LoVo (cell line): ENCODE measurements at regions not wholly inside any gene's neighbourhood (a gene's known extent, or its start where the extent isn't known, plus 50 kb on each side); places are given as distances from the start of the nearest gene placed in this dataset.

Source experiments
- DNase-seq: peaks from one replicate; pipeline ENCODE4 v3.0.0-alpha.2; 2016; ENCODE audit warnings: low spot score

DNA sequence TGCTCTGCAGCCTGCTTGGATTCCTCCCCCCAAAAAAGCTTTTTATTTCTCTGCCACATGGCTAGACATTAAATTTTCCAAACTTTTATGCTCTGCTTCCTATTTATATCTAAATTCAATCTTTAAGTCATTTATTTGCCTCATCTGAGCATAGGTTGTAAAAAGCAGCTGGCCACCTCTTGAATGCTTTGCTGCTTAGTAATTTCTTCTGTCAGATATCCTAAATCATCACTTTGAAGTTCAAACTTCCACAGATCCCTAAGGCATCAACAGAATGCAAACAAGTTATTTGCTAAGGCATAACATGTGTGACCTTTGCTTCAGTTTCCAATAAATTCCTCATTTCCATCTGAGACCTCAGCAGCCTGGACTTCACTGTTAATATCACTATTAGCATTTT is 209.6 kb downstream of the FSCB start:
- DNase-seq, result no peak

DNA sequence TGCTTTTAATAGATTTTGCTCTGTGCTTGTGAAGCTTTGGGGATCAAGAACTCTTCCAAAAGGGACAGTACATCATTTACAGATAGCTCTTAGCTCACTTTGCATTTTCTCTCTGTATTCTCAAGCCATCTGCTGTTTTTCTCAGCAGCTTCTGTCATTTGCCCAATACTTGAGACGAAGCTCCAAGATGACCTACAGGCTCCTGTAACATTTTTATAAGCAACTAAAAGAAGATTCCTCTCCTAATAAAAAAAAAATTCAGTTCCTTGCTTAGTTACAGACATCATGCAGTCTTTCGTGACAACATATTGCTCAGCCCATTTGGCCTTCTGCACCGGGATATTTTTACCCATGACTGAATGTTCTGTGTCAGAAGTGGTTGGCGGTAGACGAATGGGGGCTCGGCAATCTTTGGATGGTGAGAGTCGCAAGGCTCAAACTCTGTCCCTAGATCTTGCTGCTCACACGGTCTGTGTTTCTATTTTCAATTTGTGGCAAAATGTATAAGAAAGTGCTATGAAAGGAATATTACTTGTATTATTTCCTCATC is 215.6 kb downstream of the FSCB start:
- DNase-seq, result no peak

DNA sequence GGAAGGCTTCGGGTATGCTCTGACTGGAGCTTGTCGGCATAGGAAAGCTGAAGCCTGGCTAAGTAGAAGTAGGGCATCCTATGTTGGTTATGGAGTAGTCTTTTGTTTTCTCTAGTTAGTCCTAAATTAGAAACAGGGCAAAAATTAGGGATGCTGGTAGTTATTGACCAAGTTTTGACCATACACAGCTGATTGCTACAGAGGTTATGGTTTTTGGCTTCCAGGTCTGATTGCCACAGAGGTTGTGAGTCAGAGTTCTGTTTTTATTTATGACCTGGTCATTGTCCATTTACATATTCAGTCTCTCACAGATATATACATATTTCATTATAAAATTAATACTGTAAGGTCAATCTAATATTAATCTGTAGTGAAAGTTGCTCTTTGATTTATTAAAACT is 219.2 kb downstream of the FSCB start:
- DNase-seq, result no peak

DNA sequence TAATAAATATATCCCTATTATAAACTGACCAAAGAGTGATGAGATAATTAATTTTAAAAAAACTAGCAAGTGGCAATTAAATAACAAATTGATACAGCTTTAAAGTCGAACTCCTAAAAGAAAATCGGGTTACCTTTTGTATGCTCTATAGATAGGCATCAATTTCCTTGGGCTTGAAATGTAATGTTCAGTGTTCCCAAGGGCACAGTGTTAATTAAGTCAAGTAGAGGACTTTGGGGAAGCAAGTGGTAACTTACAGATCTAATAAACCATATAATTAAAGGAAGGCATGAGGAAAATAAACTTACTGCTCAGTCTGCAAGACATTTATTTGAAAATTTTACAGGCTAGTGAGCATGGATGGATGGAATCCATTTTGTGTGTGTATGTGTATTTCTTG is 220.9 kb downstream of the FSCB start:
- no peak for DNase-seq

DNA sequence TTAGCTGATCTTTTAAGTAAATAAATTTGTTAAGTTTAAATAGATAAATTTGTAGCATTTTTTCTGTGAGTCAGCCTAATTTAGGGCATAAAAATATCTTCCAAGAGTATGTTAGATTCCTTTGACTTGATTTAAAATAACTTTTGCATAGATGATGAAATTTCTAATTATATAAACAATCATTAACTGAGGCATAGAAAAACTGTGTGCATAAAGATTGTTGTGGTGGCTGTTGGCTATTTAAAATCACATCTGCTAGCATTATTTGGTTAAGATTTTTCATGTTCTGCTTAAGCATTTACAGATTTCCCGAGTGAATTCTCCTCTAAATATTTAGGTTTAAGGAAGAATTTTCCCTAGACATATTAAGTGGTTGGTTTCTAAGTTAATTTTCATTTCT is 223.2 kb downstream of the FSCB start:
- no peak for DNase-seq

DNA sequence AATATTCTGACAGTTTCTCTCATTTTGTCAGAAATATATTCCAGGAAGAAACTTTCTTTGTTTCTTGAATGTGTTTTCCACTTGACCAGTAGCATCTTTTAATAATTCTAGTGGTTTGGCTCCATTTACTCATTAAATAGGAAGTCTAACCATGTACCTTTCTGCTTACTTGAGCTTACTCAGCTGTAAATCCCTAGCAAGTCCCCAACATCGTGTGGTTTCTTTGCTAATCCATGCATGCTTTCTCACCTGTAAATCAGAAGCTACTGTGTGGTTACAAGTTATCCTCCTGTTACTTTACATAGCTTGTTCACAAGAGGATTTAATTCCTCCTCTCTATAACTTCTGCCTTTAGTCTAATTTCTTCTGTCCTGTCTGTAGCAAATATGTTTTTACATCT is 227.7 kb downstream of the FSCB start:
- no peak for DNase-seq

DNA sequence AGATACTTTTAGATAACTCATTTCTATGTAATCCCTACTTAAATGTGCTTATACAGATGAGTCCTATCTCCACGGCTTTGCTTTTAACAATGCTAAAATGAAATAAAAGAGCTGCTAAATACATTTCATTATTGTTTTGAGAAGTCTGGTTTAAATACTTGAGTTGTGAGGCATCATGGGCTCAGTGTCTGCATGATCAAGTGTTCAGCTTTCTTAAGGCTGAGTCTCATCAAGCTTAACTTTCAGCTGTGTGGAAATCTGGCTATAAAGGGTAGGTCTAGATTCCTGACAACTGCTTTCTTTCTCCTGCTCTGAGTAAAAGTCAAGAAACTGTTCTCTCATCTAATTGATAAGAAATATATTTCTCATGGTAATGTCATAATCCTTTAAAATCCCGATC is 235.4 kb downstream of the FSCB start:
- DNase-seq, result no peak

DNA sequence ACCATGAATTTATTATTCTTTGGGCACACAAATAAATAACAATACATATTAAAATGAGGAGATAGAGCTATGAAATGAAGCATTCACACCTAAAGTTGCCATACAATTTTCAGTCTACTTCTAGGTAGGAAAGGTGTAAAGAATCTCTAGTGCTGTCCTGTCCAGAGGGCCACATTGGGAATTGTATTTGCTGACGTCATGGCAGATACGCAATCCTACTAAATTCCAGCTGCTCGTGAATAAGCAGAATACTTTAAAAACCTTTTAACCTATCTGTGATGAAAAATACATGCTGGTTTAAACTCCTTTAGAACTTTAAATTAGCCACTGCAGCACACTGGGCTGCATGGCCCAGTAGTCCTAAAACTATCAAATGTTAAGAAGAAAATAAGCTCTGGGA is 236.1 kb downstream of the FSCB start:
- DNase-seq, result no peak

DNA sequence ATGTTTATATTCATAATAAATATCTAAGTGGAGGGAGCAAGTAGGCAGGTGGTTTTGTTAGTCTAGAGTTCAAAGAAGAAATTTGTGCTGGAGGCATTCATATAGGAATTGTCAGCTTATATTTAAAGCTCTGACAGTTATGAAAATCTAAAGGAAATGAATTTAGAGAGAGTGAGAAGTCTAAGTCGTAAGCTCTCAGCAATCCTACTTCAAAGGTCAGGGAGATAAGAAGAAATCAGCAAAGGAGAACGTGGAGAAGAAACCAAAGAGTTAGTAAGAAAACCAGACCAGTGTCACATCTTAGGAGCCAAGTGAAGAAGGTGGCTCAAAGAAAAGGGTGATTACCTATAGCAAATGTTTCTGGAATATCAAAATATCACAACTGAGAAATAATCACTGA is 241.8 kb downstream of the FSCB start:
- DNase-seq, result no peak

DNA sequence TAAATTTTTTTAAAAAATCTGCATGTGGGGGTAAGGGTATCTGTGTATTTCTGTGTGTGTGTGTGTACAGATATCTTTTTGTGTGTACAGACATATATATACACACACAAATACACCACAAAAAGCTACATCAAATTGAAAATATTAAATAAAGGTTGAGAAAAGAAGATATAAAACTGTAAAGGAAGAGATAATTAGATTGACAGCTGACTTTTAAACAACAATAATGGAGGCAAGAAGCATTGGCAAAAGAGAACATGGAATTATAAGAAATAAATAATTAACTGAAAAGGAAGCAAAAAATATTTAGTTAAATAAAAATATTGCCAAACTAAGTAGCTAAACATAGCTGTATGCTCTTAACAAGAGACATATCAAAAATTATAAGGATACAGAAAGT is 291.4 kb downstream of the FSCB start:
- DNase-seq, result no peak

DNA sequence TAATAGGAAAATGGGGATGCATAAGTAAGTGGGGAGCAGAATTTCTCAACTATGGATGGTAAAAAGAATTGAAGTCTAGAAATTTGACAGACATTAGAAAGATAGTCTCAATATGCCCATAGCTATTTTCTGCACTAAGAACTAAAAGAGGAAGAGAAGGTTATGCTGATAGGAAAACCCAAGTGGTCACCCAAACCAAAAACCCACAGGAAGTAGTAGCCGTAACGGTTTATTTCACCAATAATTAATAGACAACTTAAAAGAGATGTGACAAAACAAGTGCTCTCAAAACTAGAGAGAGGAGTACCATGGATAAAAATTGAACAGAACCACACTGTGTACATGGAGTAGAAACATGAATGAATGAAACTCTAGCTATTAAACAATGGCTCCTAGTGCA is 295.4 kb downstream of the FSCB start:
- DNase-seq, result no peak

DNA sequence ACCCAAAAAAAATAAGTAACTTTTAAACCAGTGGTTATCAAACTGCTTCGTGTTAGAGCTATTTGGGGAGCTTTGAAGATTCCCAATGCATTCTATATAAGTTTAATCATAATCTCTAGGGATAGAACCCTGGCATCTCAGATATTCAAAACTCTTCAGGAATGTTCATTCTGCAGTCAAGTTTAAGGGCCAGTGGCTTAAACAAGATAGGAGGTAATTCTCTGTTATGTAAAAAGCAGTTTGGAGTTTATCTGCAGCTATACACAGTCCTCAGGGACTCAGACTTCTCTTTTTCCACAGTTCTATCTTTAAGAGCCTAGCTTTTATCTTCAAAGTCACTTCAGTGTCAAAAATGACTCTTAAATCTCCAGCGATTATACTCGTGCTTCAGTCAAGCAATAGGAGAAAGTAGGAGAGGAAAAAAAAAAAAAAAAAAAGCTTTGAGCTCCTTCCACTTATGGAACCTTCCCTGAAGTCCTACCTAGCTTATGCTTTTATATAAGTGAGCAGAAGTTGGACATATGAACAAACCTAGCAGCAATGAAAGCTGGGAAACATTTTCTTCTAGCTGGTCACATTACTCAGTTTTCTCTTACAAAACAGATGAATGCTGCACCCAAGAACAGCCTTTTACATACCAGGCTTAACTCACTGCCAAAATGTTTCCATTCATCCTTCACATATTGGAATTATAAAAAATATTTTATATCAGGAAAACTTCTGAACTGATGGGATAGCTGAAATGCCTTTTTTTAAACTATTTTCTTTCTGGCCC is 302.8 kb downstream of the FSCB start:
- DNase-seq, result no peak

DNA sequence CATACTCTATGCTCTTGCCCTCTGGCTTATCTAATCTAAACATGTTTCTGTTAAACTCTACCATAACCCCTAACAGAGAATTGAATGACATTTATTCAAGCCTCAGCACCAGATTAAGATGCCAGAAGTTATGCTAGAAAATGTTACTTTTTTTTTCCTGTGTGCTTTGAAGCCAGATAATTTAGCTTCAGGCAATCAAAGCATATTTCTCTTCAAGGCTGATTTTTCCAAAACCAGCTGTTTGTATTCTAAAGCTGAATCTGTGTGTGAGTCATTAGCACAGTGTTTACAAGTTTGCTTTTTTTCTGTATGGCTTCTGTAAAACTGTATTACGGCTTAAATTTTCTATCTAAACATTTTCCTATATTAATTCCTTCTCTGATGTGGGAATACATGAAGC is 326.1 kb downstream of the FSCB start:
- no peak for DNase-seq

DNA sequence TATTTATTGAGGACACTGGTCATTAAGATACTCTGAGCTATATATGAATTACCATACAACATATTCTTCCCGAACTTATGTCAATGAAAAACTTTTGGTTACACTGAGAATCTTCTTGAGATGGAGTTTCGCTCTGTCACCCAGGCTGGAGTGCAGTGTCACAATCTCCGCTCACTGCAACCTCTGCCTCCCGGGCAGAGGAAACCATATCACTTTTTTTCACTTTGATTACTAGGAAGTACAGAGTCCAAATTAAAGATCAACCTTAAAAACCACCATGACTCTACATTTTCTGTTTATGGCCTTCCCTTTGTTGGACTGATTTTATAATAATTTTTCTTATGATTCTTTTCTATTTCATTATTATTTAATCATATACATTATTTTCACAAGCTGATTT is 336.5 kb downstream of the FSCB start:
- peak; percentile 37 for DNase-seq

DNA sequence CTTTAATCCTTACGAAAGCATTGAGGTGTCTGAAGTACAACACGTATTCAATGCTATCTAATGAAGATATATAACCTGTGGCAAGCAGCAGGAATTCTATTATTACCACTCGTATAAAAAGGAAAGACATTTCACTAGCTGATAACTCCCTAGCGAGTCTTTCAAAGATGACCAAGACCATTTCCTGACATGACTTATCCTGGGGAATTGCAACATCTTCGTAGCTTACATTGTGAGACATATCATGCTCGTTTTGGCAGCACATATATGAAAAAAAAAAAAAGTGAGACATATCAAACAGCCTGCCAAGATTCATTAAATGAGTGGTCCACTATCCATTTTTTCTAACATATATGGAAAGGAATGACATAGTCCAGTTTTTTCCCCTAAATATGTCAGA is 337.0 kb downstream of the FSCB start:
- DNase-seq, result peak; percentile 15

DNA sequence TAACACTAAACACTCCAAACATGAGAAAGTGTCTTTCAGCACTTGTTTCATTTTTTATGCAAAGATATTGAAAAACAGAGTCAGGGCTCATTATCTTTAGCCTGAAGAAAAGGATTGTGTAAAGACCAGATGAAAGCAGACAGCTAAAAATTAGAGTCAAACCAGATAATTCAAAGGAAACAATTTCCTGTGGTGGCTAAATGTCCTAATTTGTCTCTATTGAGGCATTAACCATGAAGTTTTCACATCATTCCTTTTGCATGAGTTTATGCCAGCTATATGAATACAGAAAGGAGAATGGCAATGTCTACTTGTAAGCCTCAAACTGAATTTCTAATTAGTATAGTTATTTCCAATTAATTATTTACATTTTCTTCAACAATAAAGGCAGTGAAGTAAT is 338.5 kb downstream of the FSCB start:
- DNase-seq, result no peak

DNA sequence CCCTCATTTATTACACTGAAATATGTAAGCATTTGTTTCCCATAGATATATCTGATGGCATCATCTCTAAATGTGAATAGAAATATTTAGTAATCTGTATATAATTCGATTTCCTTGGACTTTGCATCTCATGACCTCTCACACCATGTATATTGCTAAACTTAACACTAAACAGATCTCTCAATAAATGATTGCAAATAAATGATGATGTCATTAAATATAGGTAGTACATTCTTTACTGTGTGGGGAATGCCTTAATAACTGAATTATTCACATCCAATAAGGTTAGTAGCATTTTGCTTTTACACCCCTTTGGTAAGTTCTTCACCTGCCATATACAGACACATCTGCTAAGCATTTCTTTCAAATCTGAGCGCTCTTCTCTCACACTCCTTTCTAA is 340.5 kb downstream of the FSCB start:
- no peak for DNase-seq

DNA sequence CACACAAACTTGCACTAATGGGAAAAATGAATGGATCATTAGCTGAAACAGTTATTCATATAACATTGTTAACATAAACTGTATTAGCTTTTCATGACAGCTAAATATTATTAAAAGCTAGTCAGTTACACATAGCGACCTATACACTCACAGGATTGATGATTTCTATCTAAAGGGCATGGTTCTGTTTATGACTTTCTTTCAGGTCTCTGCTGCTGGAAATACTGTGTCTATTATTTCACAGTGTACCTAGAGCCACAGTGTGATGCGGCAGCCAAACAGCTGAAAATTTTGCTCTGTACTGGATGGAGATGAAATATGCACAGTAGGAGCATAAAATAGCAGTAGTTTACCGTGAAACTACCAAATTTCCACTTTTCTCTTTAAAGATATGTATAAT is 341.1 kb downstream of the FSCB start:
- no peak for DNase-seq

DNA sequence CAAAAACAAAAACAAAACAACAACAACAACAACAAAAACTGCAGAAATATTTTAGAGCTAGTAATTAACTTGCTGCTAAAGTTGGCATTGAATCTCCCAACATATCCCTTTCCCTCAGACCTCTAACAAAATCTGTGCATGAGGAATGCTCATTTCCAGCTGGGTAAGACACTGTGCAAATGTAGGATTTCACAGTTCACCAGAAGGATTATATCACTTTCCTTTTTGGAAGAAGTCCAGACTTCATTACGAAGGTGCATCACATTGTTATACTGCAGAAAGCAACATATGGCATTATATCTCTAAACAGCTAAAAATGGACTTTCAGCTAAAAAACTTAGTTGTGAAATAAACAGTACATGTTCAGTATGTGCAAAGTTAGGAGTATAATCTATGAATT is 341.8 kb downstream of the FSCB start:
- no peak for DNase-seq

DNA sequence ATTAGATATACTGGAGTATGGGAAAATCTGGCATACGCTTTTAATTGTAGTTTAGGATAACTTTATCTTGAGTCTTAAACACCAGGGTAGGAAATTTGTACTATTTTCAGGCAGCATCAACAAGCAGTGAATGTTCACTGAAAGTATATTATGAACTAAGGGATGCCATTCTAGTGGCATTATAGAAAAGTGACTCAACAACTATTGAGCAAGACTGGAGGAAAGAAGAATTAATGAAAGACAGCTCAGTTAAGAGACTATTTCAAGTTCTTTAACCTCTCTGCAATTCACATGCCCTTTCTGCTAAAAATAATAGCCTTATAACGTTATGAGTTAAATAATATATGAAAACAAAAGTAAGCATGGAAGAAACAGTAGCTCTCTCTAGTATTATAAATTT is 343.1 kb downstream of the FSCB start:
- DNase-seq, result no peak

DNA sequence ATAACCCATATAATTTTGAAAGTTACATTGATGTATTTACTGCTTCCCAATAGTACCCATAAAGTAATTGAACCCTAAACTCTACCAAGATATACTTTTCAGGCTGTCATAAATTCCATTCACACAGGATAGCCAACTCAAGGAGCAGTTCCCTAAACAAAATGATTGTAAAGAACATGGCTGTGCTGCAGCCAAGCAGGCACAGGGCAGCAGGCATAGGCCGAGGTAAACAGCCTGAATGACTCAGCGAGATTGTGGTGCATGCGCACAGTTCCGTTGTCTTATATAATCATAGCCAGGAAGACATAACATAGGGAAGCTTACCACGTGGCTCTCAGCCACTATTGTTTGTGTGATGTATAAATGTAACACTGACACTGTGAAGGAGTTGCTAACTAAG is 344.9 kb downstream of the FSCB start:
- no peak for DNase-seq

DNA sequence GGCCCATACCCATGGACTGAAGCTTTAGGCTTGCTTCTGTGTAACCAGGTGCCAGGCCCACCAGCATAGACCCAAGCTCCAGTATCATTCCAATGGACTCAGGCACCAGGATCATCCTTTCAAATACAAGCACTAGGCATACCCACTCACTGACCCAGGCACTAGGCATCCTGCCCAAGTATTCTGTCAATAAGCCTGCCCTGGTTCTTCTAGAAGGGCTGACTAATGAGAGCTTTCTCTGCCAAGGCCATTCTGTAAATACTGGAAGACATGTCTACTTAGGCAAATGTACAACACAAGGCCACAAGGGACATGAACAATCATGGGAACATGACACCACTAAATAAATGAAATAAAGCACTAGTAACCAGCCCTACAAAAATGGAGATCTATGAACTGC is 352.2 kb downstream of the FSCB start:
- DNase-seq, result no peak

DNA sequence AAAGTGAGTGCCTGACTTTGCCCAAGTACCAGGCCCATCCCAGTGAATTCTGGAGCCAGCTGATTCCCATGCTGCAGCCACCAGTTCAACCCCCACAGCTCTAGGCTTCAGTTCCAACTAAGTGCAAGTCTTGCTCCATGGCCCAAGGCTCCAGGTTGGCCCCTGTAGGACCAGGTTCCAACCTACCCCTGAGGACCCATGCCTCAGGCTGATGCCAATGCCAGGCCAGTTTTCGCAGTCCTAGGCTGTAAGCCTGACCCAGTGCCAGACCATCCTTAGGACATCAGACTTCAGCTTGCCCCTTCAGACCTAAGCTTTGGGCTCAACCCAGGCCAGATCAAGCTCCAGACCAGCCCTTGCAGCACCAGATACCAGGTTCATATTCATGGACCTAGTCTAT is 352.6 kb downstream of the FSCB start:
- no peak for DNase-seq

DNA sequence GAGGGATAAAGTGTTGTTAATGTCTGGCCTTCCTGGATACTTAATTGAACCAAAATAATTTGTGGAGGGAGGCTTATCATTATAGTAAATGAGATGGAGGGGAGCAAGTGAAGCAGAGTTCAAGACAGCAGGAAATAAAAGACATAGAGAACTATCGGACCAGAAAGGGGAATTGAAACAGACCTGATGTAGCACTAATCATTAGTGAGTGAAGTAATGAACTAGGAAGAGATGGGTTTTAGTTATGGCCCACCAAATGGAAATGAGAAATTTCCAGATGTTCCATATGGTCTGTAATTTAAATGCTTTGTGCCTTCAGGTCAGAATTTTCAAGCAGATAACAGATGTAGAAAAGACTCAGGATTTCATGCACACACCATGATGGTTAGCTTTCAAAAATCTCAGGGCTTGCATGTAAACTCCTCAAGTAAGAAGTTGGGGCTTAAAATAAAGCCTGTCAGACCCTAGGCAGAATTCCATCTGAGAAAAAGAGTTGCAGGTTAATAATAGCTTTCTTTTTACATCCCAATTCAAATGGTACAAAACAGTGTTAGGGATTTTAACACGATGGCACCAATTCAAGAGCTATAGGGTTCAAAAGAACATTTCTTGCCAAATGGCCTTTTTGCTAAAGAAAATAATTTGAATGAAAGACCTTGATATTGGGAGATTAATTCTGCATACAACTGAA is 355.8 kb downstream of the FSCB start:
- no peak for DNase-seq
